Bone marrow (tissue), 2 donors: ENCODE measurements at regions not wholly inside any gene's neighbourhood (a gene's known extent, or its start where the extent isn't known, plus 50 kb on each side); places are given as distances from the start of the nearest gene placed in this dataset.

Experiments
- DNase-seq, 2 donors: peaks; one replicate each; lab custom pipeline; 2025; lab: John Stamatoyannopoulos, UW

GRCh38 chr1:191890433-191891088 is 267.7 kb upstream of the RGS18 start:
- DNase-seq, result no peak

GRCh38 chr1:191892716-191893115 is 265.5 kb upstream of the RGS18 start:
- DNase-seq, result no peak

- no peak for DNase-seq
Observed at GRCh38 chr1:191895049-191895448, 263.2 kb upstream of the RGS18 start.

GRCh38 chr1:191895462-191896058 is 262.7 kb upstream of the RGS18 start:
- DNase-seq, result no peak

- no peak for DNase-seq
Observed at GRCh38 chr1:191897134-191897533, 261.1 kb upstream of the RGS18 start.

GRCh38 chr1:191901651-191902050 is 256.6 kb upstream of the RGS18 start:
- DNase-seq, result no peak

- DNase-seq, result no peak
Observed at GRCh38 chr1:191904991-191905390, 253.3 kb upstream of the RGS18 start.

- DNase-seq, result no peak
Observed at GRCh38 chr1:191905781-191906180, 252.5 kb upstream of the RGS18 start.

GRCh38 chr1:191907121-191907520 is 251.1 kb upstream of the RGS18 start:
- DNase-seq, result no peak

- no peak for DNase-seq
Observed at GRCh38 chr1:191910245-191910644, 248.0 kb upstream of the RGS18 start.

- no peak for DNase-seq
Observed at GRCh38 chr1:191912517-191912916, 245.7 kb upstream of the RGS18 start.

GRCh38 chr1:191913260-191913977 is 244.8 kb upstream of the RGS18 start:
- no peak for DNase-seq

GRCh38 chr1:191929383-191929782 is 228.9 kb upstream of the RGS18 start:
- no peak for DNase-seq

GRCh38 chr1:191943684-191944083 is 214.6 kb upstream of the RGS18 start:
- no peak for DNase-seq

GRCh38 chr1:191953526-191953925 is 204.7 kb upstream of the RGS18 start:
- no peak for DNase-seq

GRCh38 chr1:191959856-191960255 is 198.4 kb upstream of the RGS18 start:
- DNase-seq, result no peak

GRCh38 chr1:191963286-191963685 is 195.0 kb upstream of the RGS18 start:
- peak in 1 of 2 donors; percentile 64 for DNase-seq

- no peak for DNase-seq
Observed at GRCh38 chr1:191963781-191964455, 194.3 kb upstream of the RGS18 start.

- no peak for DNase-seq
Observed at GRCh38 chr1:191969290-191969689, 189.0 kb upstream of the RGS18 start.

- no peak for DNase-seq
Observed at GRCh38 chr1:191970116-191970515, 188.1 kb upstream of the RGS18 start.

- no peak for DNase-seq
Observed at GRCh38 chr1:191971447-191971846, 186.8 kb upstream of the RGS18 start.

GRCh38 chr1:191974004-191974403 is 184.3 kb upstream of the RGS18 start:
- no peak for DNase-seq
